ENCODE measurements at regions not wholly inside any gene's neighbourhood (a gene's known extent, or its start where the extent isn't known, plus 50 kb on each side); places are given as distances from the start of the nearest gene placed in this dataset.

DNA sequence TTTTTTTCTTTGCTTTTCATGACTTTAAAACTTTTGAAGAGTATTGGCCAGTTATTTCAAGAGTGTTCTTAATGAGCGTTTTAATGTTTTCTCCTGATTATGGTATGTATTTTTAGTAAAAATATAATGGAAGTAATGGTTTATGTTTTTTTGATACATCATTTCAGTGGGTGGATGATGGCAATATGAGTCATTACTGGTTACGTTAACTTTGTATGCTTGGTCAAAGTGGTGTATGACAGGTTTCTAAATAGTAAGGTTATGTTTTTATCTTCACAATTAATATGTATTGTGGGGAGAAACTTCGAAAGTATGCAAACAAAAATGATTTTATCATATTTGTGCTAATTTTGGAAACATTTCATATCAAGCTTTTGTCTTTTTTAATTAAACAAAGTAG is 176.7 kb upstream of the PRDM9 start:
- Histone ChIP-seq H3K4me1 (no peaks in the 10 kb centered on the region), H3K4me3 (no peak overlapping the region), H3K36me3 (no peaks in the 10 kb centered on the region), H3K27ac (no peak overlapping the region), H3K9ac (ENCODE audit: low read depth in 2 of 2, low read length in 2 of 2) (no peak overlapping the region), H3K27me3 (no peaks in the 10 kb centered on the region), H3K9me3 (no peaks in the 10 kb centered on the region)
- intact Hi-C loops (cut with DNase I), result no loop called here
- TF ChIP-seq, protein P1, sequence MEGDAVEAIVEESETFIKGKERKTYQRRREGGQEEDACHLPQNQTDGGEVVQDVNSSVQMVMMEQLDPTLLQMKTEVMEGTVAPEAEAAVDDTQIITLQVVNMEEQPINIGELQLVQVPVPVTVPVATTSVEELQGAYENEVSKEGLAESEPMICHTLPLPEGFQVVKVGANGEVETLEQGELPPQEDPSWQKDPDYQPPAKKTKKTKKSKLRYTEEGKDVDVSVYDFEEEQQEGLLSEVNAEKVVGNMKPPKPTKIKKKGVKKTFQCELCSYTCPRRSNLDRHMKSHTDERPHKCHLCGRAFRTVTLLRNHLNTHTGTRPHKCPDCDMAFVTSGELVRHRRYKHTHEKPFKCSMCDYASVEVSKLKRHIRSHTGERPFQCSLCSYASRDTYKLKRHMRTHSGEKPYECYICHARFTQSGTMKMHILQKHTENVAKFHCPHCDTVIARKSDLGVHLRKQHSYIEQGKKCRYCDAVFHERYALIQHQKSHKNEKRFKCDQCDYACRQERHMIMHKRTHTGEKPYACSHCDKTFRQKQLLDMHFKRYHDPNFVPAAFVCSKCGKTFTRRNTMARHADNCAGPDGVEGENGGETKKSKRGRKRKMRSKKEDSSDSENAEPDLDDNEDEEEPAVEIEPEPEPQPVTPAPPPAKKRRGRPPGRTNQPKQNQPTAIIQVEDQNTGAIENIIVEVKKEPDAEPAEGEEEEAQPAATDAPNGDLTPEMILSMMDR (IDR thresholded peaks at IDR 0.05), result no peak
- no peak for DNase-seq

DNA sequence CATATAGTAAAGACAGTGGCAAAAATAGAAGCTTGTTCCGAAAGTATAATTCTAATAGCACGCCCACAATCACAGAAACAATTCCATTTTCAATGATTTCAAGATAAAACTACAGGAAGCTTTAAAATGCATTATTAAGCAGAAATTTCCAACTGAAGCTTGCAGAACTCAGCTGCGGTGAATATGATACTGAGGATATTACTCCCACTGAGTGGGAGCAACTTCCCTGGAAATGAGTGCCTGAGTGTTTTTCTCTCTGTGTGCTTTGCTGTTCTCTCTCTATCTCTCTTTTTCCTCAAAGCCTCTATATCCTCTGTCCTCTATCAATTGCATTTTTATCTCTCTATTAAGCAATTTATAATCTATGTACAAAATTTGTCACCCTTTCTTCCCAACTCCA is 187.5 kb upstream of the PRDM9 start:
- intact Hi-C loops (cut with DNase I), result no loop called here
- H3K36me3 ChIP-seq, result no peaks in the 10 kb centered on the region

DNA sequence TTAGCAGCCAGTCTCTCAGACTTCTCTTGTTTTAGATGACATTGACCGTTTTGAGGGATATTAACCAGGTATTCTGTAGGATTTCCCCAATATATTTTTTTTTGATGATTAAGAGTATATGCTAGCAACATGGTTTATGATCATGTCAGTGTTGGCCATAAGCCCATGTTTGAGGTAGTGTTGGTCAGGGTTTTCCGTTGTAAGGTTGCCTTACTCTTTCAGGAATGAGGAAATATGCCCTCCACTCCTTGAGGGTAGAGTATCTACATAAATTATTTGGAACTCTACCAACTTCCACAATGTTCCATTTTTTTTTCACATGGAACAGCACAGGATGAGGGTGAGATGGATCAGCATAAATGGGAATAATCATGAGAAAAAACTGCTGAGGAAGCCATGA is 188.4 kb upstream of the PRDM9 start:
- no peaks in the 10 kb centered on the region for H3K27me3 ChIP-seq
- no peaks in the 10 kb centered on the region for H3K9me3 ChIP-seq
- no peak for DNase-seq
- H3K4me3 ChIP-seq, result no peak overlapping the region
- intact Hi-C loops (cut with DNase I), result no loop called here
- TF ChIP-seq, protein P1 (IDR thresholded peaks at IDR 0.05), result no peak
- H3K27ac ChIP-seq, result no peak overlapping the region
- H3K36me3 ChIP-seq, result no peaks in the 10 kb centered on the region
- H3K4me1 ChIP-seq, result no peaks in the 10 kb centered on the region
- no peak overlapping the region for H3K9ac ChIP-seq (ENCODE audit: low read depth in 2 of 2, low read length in 2 of 2)

More for the DNA sequence above, 187.5 kb upstream of the PRDM9 start:
- no peak overlapping the region for H3K4me3 ChIP-seq
- H3K4me1 ChIP-seq, result no peaks in the 10 kb centered on the region
- no peaks in the 10 kb centered on the region for H3K9me3 ChIP-seq
- no peak overlapping the region for H3K9ac ChIP-seq (ENCODE audit: low read depth in 2 of 2, low read length in 2 of 2)
- no peaks in the 10 kb centered on the region for H3K27me3 ChIP-seq
- TF ChIP-seq, protein P1 (IDR thresholded peaks at IDR 0.05), result no peak
- DNase-seq, result no peak
- H3K27ac ChIP-seq, result no peak overlapping the region

DNA sequence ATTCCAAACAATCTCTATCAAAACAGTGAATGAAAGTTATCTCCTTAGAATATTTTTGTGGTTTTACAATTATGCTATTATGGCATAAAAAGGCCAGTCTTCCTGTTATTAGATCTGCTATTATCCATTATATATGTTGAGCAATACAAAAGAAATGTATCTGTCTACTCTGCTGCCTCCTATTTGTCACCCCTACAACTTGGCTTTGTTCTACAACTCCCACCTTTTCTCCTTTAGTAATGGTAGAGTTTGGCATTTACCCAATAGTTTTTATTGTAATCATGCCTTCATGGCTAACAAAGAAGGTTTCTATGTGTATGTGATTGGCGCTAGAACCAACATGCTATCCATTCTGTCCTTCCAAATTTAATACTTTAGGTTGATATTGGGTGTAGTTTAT is 189.2 kb upstream of the PRDM9 start:
- intact Hi-C loops (cut with DNase I), result no loop called here
- no peaks in the 10 kb centered on the region for H3K36me3 ChIP-seq
- no peaks in the 10 kb centered on the region for H3K4me1 ChIP-seq
- TF ChIP-seq, protein P1 (IDR thresholded peaks at IDR 0.05), result no peak
- no peaks in the 10 kb centered on the region for H3K9me3 ChIP-seq
- H3K27me3 ChIP-seq, result no peaks in the 10 kb centered on the region
- H3K9ac ChIP-seq (ENCODE audit: low read depth in 2 of 2, low read length in 2 of 2), result no peak overlapping the region
- no peak overlapping the region for H3K27ac ChIP-seq
- no peak overlapping the region for H3K4me3 ChIP-seq
- no peak for DNase-seq

GRCh38 chr5:23316060-23316591 is 191.3 kb upstream of the PRDM9 start:
- intact Hi-C loops (cut with DNase I), result no loop called here
- no peak for DNase-seq
- Histone ChIP-seq H3K4me1 (no peaks in the 10 kb centered on the region), H3K27ac (no peak overlapping the region), H3K4me3 (no peak overlapping the region), H3K9ac (ENCODE audit: low read depth in 2 of 2, low read length in 2 of 2) (no peak overlapping the region), H3K27me3 (no peaks in the 10 kb centered on the region), H3K36me3 (no peaks in the 10 kb centered on the region), H3K9me3 (no peaks in the 10 kb centered on the region)
- TF ChIP-seq, protein P1 (IDR thresholded peaks at IDR 0.05), result no peak

All from colonic mucosa (tissue), 4 donors.